A673 (cell line): ENCODE measurements at regions not wholly inside any gene's neighbourhood (a gene's known extent, or its start where the extent isn't known, plus 50 kb on each side); places are given as distances from the start of the nearest gene placed in this dataset.
"Not testable (repeated sequence)": the region's sequence is repeated elsewhere in the genome, so short reads cannot be mapped to it uniquely, and the experiment has no call there.

ENCODE experiments used
- EZH2 ChIP-seq: fragments of 200-600 bp; sonication (generic); IDR thresholded peaks from 2 replicates; pipeline ENCODE4 v1.6.1; 2017; ENCODE audit warnings: borderline replicate concordance, low read depth, mild to moderate bottlenecking, mixed read lengths, antibody characterized with exemption, low read length; ENCODE audit not compliant: poor library complexity, severe bottlenecking
- TF ChIP-seq, protein P1 (sequence below): fragments of 300-800, 200-600 bp; sonication (generic); conservative IDR thresholded peaks from 2 replicates; pipeline ENCODE4 v1.5.1; 2017; ENCODE audit warnings: low read depth, mild to moderate bottlenecking, antibody characterized with exemption, low read length, moderate library complexity, mixed read lengths

DNA sequence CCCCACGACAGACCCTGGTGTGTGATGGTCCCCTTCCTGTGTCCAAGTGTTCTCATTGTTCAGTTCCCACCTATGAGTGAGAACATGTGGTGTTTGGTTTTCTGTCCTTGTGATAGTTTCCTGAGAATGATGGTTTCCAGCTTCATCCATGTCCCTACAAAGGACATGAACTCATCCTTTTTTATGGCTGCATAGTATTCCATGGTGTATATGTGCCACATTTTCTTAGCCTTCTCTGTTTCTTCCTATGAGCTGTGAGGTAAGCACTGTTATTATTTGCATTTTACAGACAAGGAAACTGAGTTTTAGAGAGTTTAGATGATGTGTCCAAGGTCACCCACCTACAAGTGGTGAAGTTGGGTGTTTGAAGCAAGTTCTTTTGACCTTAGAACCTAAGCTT, 51.1 kb upstream of the BNC1 start:
- TF ChIP-seq, protein P1, sequence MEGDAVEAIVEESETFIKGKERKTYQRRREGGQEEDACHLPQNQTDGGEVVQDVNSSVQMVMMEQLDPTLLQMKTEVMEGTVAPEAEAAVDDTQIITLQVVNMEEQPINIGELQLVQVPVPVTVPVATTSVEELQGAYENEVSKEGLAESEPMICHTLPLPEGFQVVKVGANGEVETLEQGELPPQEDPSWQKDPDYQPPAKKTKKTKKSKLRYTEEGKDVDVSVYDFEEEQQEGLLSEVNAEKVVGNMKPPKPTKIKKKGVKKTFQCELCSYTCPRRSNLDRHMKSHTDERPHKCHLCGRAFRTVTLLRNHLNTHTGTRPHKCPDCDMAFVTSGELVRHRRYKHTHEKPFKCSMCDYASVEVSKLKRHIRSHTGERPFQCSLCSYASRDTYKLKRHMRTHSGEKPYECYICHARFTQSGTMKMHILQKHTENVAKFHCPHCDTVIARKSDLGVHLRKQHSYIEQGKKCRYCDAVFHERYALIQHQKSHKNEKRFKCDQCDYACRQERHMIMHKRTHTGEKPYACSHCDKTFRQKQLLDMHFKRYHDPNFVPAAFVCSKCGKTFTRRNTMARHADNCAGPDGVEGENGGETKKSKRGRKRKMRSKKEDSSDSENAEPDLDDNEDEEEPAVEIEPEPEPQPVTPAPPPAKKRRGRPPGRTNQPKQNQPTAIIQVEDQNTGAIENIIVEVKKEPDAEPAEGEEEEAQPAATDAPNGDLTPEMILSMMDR = not testable (repeated sequence)
- not testable (repeated sequence) for TF ChIP-seq EZH2
